ENCODE measurements at regions not wholly inside any gene's neighbourhood (a gene's known extent, or its start where the extent isn't known, plus 50 kb on each side); places are given as distances from the start of the nearest gene placed in this dataset.

GRCh38 chr13:44887515-44887914, 101.8 kb downstream of the NUFIP1 start:
- no peak for TF ChIP-seq CTCF (IDR thresholded peaks at IDR 0.05; ENCODE audit: borderline replicate concordance, control extremely low read depth, extremely low read depth, insufficient read depth, missing control alignments)
- DNase-seq (ENCODE audit: low spot score): no peak
- in situ Hi-C loops (cut with MboI; ENCODE audit: low sequenced_read_pairs, unreplicated experiment): no loop called here

- in situ Hi-C loops (cut with MboI; ENCODE audit: low sequenced_read_pairs, unreplicated experiment): no loop called here
- DNase-seq (ENCODE audit: low spot score): no peak
Measured at GRCh38 chr13:44884076-44884729, 105.1 kb downstream of the NUFIP1 start.

GRCh38 chr13:44879452-44880058, 109.7 kb downstream of the NUFIP1 start:
- peak; percentile 42 for DNase-seq (ENCODE audit: low spot score)
- peak; percentile 18 for TF ChIP-seq CTCF (IDR thresholded peaks at IDR 0.05; ENCODE audit: borderline replicate concordance, control extremely low read depth, extremely low read depth, insufficient read depth, missing control alignments)
- in situ Hi-C loops (cut with MboI; ENCODE audit: low sequenced_read_pairs, unreplicated experiment): no loop called here

More at GRCh38 chr13:44884076-44884729, 105.1 kb downstream of the NUFIP1 start:
- no peak for TF ChIP-seq CTCF (IDR thresholded peaks at IDR 0.05; ENCODE audit: borderline replicate concordance, control extremely low read depth, extremely low read depth, insufficient read depth, missing control alignments)

GRCh38 chr13:44876782-44877324, 112.4 kb downstream of the NUFIP1 start:
- in situ Hi-C loops (cut with MboI; ENCODE audit: low sequenced_read_pairs, unreplicated experiment): no loop called here
- DNase-seq (ENCODE audit: low spot score): no peak
- no peak for TF ChIP-seq CTCF (IDR thresholded peaks at IDR 0.05; ENCODE audit: borderline replicate concordance, control extremely low read depth, extremely low read depth, insufficient read depth, missing control alignments)

- no peak for DNase-seq (ENCODE audit: low spot score)
- in situ Hi-C loops (cut with MboI; ENCODE audit: low sequenced_read_pairs, unreplicated experiment): no loop called here
- no peak for TF ChIP-seq CTCF (IDR thresholded peaks at IDR 0.05; ENCODE audit: borderline replicate concordance, control extremely low read depth, extremely low read depth, insufficient read depth, missing control alignments)
Measured at GRCh38 chr13:44874886-44875630, 114.2 kb downstream of the NUFIP1 start.

GRCh38 chr13:44874176-44874575, 115.1 kb downstream of the NUFIP1 start:
- no peak for DNase-seq (ENCODE audit: low spot score)
- TF ChIP-seq CTCF (IDR thresholded peaks at IDR 0.05; ENCODE audit: borderline replicate concordance, control extremely low read depth, extremely low read depth, insufficient read depth, missing control alignments): no peak
- in situ Hi-C loops (cut with MboI; ENCODE audit: low sequenced_read_pairs, unreplicated experiment): no loop called here

Data from GM13976 (cell line).